Loucy (cell line): ENCODE measurements at regions not wholly inside any gene's neighbourhood (a gene's known extent, or its start where the extent isn't known, plus 50 kb on each side); places are given as distances from the start of the nearest gene placed in this dataset.

Source experiments
- H2AFZ ChIP-seq: fragments of 200-600 bp; sonication (generic); 2 replicates; pipeline ENCODE4 v1.6.0; 2016; ENCODE audit warnings: antibody characterized with exemption, mild to moderate bottlenecking, low read length, moderate library complexity
- H3F3A ChIP-seq: fragments of 200-600 bp; 2 replicates; pipeline ENCODE4 v1.6.0; 2016; ENCODE audit warnings: antibody characterized with exemption, low read depth, mild to moderate bottlenecking
- H3K27me3 ChIP-seq: fragments of 200-600 bp; sonication (generic); 2 replicates; pipeline ENCODE4 v1.6.1; 2014; ENCODE audit warnings: low read length, mild to moderate bottlenecking; ENCODE audit not compliant: insufficient read depth, poor library complexity, severe bottlenecking
- H3K36me3 ChIP-seq: fragments of 200-600 bp; sonication (generic); 2 replicates; pipeline ENCODE4 v1.6.1; 2016; ENCODE audit warnings: low read length; ENCODE audit not compliant: insufficient read depth
- H3K4me1 ChIP-seq: fragments of 200-600 bp; sonication (generic); 2 replicates; pipeline ENCODE4 v1.5.1; 2014; ENCODE audit warnings: low read length, mild to moderate bottlenecking; ENCODE audit not compliant: insufficient read depth, poor library complexity, severe bottlenecking
- H3K4me2 ChIP-seq: fragments of 200-600 bp; sonication (generic); 2 replicates; pipeline ENCODE4 v1.6.0; 2014; ENCODE audit warnings: antibody characterized with exemption, low read length, low read depth, mild to moderate bottlenecking; ENCODE audit not compliant: poor library complexity, severe bottlenecking
- H3K4me3 ChIP-seq: fragments of 200-600 bp; sonication (generic); 2 replicates; pipeline ENCODE4 v1.5.1; 2014; ENCODE audit warnings: low read length, mild to moderate bottlenecking, mixed read lengths; ENCODE audit not compliant: poor library complexity, severe bottlenecking
- H3K79me2 ChIP-seq: fragments of 200-600 bp; sonication (generic); 2 replicates; pipeline ENCODE4 v1.6.1; 2014; ENCODE audit warnings: low read length; ENCODE audit not compliant: insufficient read depth
- H3K9ac ChIP-seq: fragments of 200-600 bp; sonication (generic); 2 replicates; pipeline ENCODE4 v1.6.0; 2014; ENCODE audit warnings: mild to moderate bottlenecking, low read depth, low read length, moderate library complexity; ENCODE audit not compliant: poor library complexity, severe bottlenecking
- H3K9me2 ChIP-seq: fragments of 200-600 bp; sonication (generic); replicated peaks from 2 replicates; pipeline ENCODE4 v1.6.1; 2016; ENCODE audit warnings: low read depth, low read length, mixed read lengths
- H3K9me3 ChIP-seq: fragments of 200-600 bp; sonication (generic); 2 replicates; pipeline ENCODE4 v1.6.1; 2014; ENCODE audit warnings: mild to moderate bottlenecking, antibody characterized with exemption, low read length, low read depth; ENCODE audit not compliant: insufficient read depth
- H4K20me1 ChIP-seq: fragments of 200-600 bp; sonication (generic); 2 replicates; pipeline ENCODE4 v1.6.0; 2014; ENCODE audit warnings: antibody characterized with exemption, low read length, mild to moderate bottlenecking; ENCODE audit not compliant: insufficient read depth, poor library complexity, severe bottlenecking
- EZH2phosphoT487 ChIP-seq: fragments of 200-600 bp; IDR thresholded peaks from 2 replicates; pipeline ENCODE4 v1.6.1; 2018; ENCODE audit warnings: antibody characterized with exemption, mild to moderate bottlenecking, moderate library complexity, borderline replicate concordance
- TF ChIP-seq, protein P1 (sequence below): fragments of 200-600 bp; sonication (generic); conservative IDR thresholded peaks from 2 replicates; pipeline ENCODE4 v1.5.1; 2014; ENCODE audit warnings: mild to moderate bottlenecking, antibody characterized with exemption, low read length

- no peak overlapping the region for H3K4me2 ChIP-seq
- no peaks in the 10 kb centered on the region for H3F3A ChIP-seq
- H3K27me3 ChIP-seq, result no peaks in the 10 kb centered on the region
- H3K4me1 ChIP-seq, result no peaks in the 10 kb centered on the region
- H2AFZ ChIP-seq, result no peak overlapping the region
- no peak for TF ChIP-seq EZH2phosphoT487
- TF ChIP-seq, protein P1, sequence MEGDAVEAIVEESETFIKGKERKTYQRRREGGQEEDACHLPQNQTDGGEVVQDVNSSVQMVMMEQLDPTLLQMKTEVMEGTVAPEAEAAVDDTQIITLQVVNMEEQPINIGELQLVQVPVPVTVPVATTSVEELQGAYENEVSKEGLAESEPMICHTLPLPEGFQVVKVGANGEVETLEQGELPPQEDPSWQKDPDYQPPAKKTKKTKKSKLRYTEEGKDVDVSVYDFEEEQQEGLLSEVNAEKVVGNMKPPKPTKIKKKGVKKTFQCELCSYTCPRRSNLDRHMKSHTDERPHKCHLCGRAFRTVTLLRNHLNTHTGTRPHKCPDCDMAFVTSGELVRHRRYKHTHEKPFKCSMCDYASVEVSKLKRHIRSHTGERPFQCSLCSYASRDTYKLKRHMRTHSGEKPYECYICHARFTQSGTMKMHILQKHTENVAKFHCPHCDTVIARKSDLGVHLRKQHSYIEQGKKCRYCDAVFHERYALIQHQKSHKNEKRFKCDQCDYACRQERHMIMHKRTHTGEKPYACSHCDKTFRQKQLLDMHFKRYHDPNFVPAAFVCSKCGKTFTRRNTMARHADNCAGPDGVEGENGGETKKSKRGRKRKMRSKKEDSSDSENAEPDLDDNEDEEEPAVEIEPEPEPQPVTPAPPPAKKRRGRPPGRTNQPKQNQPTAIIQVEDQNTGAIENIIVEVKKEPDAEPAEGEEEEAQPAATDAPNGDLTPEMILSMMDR, result no peak
- H3K36me3 ChIP-seq, result no peaks in the 10 kb centered on the region
- H3K9ac ChIP-seq, result no peak overlapping the region
- H4K20me1 ChIP-seq, result no peaks in the 10 kb centered on the region
- no peaks in the 10 kb centered on the region for H3K9me2 ChIP-seq
- H3K79me2 ChIP-seq, result no peaks in the 10 kb centered on the region
- H3K4me3 ChIP-seq, result no peak overlapping the region
- no peaks in the 10 kb centered on the region; the same call in 1 of the 2 replicates for H3K9me3 ChIP-seq
These were observed 85.3 kb upstream of the SERBP1 start for GRCh38 chr1:67515324-67516080.

DNA sequence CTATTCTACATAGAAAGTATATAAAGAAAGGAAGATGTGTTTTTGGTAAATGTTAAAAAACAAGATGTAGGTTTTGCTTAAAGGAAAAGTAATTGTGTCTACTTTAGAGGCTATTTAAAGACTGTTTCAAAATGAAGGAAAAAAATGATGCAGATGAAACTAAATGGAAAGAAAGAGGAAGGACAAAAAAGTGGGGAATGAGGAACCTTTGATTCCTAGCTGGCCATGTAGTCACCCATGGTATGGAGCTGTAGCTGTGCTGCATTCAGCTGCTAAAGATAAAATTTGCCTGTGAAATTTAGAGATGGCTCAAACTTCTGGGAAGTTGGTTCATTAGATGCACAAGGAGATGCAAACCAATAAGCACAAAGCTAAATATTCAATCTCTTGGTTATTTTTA is 86.8 kb upstream of the SERBP1 start:
- Histone ChIP-seq H4K20me1 (no peaks in the 10 kb centered on the region), H3K4me1 (no peaks in the 10 kb centered on the region), H3K4me3 (no peak overlapping the region), H3K9me2 (no peaks in the 10 kb centered on the region), H3K79me2 (no peaks in the 10 kb centered on the region), H3K27me3 (no peaks in the 10 kb centered on the region), H3K36me3 (no peaks in the 10 kb centered on the region), H3K9me3 (no peaks in the 10 kb centered on the region; the same call in 1 of the 2 replicates), H3F3A (no peaks in the 10 kb centered on the region), H2AFZ (no peak overlapping the region), H3K9ac (no peak overlapping the region), H3K4me2 (no peak overlapping the region)
- no peak for TF ChIP-seq EZH2phosphoT487
- TF ChIP-seq, protein P1, result no peak

GRCh38 chr1:67522001-67522441 is 91.8 kb upstream of the SERBP1 start:
- H3K9me3 ChIP-seq, result no peaks in the 10 kb centered on the region
- H3F3A ChIP-seq, result no peaks in the 10 kb centered on the region
- TF ChIP-seq, protein P1, result no peak
- no peak for TF ChIP-seq EZH2phosphoT487
- H3K9me2 ChIP-seq, result no peaks in the 10 kb centered on the region
- no peak overlapping the region for H3K4me3 ChIP-seq
- H3K4me1 ChIP-seq, result peaks cover 4% of the 10 kb centered on the region
- no peaks in the 10 kb centered on the region for H4K20me1 ChIP-seq
- no peak overlapping the region for H2AFZ ChIP-seq
- H3K9ac ChIP-seq, result no peak overlapping the region
- H3K27me3 ChIP-seq, result no peaks in the 10 kb centered on the region
- H3K36me3 ChIP-seq, result no peaks in the 10 kb centered on the region
- H3K4me2 ChIP-seq, result no peak overlapping the region
- H3K79me2 ChIP-seq, result no peaks in the 10 kb centered on the region
